ENCODE measurements at regions not wholly inside any gene's neighbourhood (a gene's known extent, or its start where the extent isn't known, plus 50 kb on each side); places are given as distances from the start of the nearest gene placed in this dataset.

GRCh38 chr5:118022062-118022461 is 966.3 kb downstream of the DTWD2 start:
- ChIA-PET CTCF (interaction anchor here (1.2 to 1.5 kb wide), 2 partner anchors 14 to 19 kb away, joined by 3 read pairs; no protein-coding TSS in a partner anchor), POLR2A (no interaction called here)
- TF ChIP-seq, protein P1, sequence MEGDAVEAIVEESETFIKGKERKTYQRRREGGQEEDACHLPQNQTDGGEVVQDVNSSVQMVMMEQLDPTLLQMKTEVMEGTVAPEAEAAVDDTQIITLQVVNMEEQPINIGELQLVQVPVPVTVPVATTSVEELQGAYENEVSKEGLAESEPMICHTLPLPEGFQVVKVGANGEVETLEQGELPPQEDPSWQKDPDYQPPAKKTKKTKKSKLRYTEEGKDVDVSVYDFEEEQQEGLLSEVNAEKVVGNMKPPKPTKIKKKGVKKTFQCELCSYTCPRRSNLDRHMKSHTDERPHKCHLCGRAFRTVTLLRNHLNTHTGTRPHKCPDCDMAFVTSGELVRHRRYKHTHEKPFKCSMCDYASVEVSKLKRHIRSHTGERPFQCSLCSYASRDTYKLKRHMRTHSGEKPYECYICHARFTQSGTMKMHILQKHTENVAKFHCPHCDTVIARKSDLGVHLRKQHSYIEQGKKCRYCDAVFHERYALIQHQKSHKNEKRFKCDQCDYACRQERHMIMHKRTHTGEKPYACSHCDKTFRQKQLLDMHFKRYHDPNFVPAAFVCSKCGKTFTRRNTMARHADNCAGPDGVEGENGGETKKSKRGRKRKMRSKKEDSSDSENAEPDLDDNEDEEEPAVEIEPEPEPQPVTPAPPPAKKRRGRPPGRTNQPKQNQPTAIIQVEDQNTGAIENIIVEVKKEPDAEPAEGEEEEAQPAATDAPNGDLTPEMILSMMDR (IDR thresholded peaks at IDR 0.05; ENCODE audit: control extremely low read depth, extremely low read depth, low read depth, missing control alignments), result no peak
- no peak for DNase-seq (ENCODE audit: extremely low spot score)

- ChIA-PET CTCF (interaction anchor here (1.2 kb wide), 1 partner anchor 8 kb away, joined by 3 read pairs; no protein-coding TSS in a partner anchor), POLR2A (interaction anchor here (0.5 kb wide), 1 partner anchor 1441 kb away, joined by 3 read pairs; no protein-coding TSS in a partner anchor)
- DNase-seq (ENCODE audit: extremely low spot score), result no peak
- TF ChIP-seq, protein P1 (IDR thresholded peaks at IDR 0.05; ENCODE audit: control extremely low read depth, extremely low read depth, low read depth, missing control alignments), result no peak
Observed at GRCh38 chr5:118017536-118017935, 970.8 kb downstream of the DTWD2 start.

- no peak for DNase-seq (ENCODE audit: extremely low spot score)
- POLR2A ChIA-PET, result no interaction called here
- CTCF ChIA-PET, result no interaction called here
- TF ChIP-seq, protein P1 (IDR thresholded peaks at IDR 0.05; ENCODE audit: control extremely low read depth, extremely low read depth, low read depth, missing control alignments), result no peak
Observed at GRCh38 chr5:118016396-118016795, 972.0 kb downstream of the DTWD2 start.

DNA sequence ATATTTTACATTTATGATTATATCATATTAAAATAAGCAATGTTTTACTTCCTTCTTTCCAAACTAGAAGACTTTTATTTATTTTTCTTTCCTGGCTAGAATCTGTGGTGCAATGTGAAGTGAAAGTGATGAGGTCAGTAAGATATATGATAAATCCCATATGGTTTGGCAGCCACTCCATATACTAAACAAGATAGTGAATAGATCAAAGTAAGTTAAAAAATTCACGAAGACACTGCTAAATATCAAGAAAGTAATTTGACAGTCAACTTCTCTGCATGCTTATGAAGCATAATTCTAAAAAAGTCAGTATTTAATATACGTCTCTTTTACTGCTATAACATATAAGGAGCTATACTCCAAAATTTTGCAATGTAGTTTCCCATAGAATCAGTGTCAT is 972.8 kb downstream of the DTWD2 start:
- CTCF ChIA-PET, result no interaction called here
- POLR2A ChIA-PET, result no interaction called here
- no peak for DNase-seq (ENCODE audit: extremely low spot score)
- TF ChIP-seq, protein P1 (IDR thresholded peaks at IDR 0.05; ENCODE audit: control extremely low read depth, extremely low read depth, low read depth, missing control alignments), result no peak

DNA sequence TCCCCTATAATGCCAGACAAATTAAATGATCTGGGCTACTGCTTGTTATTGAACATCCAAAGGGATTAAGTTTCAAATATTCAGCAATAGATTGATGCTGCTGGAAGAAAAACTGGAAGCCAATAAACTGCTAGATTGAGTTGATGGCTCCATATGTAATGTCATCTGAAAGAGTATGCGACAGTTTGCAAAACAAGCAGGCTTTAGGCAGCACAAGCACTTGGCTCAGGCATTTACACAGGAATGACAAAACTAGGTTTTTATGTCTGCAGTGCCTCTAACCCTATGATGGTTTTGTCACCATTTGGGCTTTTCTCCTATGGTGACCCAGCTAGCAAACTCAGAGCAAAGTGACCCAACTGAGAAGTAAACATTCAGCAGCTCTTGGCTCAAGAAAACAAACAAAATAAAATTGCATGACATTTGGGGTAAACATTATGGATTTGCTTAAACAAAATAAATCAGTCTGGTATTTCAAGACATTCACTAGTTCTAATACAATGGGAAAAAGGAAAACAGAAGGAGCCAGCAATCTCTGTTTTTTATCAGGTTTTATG is 978.5 kb downstream of the DTWD2 start:
- TF ChIP-seq, protein P1 (IDR thresholded peaks at IDR 0.05; ENCODE audit: control extremely low read depth, extremely low read depth, low read depth, missing control alignments), result no peak
- DNase-seq (ENCODE audit: extremely low spot score), result no peak
- POLR2A ChIA-PET, result no interaction called here
- CTCF ChIA-PET, result interaction anchor here (0.8 to 1.3 kb wide), 3 partner anchors 17 to 30 kb away, joined by 3 to 4 read pairs (median 4); no protein-coding TSS in a partner anchor

- DNase-seq (ENCODE audit: extremely low spot score), result no peak
- CTCF ChIA-PET, result interaction anchor here (0.8 to 1.0 kb wide), 2 partner anchors 18 to 554 kb away, joined by 3 to 4 read pairs; no protein-coding TSS in a partner anchor
- POLR2A ChIA-PET, result no interaction called here
- TF ChIP-seq, protein P1 (IDR thresholded peaks at IDR 0.05; ENCODE audit: control extremely low read depth, extremely low read depth, low read depth, missing control alignments), result no peak
Observed at GRCh38 chr5:118008779-118009178, 979.6 kb downstream of the DTWD2 start.
